Dedifferentiated amniotic fluid mesenchymal stem cell (primary cell): ENCODE measurements at regions not wholly inside any gene's neighbourhood (a gene's known extent, or its start where the extent isn't known, plus 50 kb on each side); places are given as distances from the start of the nearest gene placed in this dataset.
"Not testable (repeated sequence)": the region's sequence is repeated elsewhere in the genome, so short reads cannot be mapped to it uniquely, and the experiment has no call there.

ENCODE experiments used
- DNase-seq: peaks from one replicate; pipeline ENCODE4 v3.0.0-alpha.2; 2016; ENCODE audit errors: extremely low spot score

DNA sequence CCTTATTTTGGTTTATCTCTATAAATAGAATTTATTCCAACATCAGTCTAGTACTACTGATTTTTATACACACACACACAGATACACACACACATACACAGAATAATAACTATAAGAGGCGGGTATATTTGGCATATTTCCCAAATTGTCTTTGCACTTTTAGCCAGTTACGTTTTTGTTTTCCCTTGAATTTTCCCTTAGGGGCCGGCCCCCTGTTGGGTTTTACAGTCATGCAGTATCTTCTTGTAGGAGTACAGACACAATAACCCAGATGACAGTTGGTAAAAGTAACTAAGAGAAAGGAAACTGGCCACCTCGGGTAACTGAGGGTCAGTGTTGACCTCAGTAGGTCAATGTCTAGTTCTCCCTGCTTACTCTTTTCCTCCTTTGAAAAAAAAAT lies 50.9 kb downstream of the DISP1 start:
- DNase-seq: no peak

DNA sequence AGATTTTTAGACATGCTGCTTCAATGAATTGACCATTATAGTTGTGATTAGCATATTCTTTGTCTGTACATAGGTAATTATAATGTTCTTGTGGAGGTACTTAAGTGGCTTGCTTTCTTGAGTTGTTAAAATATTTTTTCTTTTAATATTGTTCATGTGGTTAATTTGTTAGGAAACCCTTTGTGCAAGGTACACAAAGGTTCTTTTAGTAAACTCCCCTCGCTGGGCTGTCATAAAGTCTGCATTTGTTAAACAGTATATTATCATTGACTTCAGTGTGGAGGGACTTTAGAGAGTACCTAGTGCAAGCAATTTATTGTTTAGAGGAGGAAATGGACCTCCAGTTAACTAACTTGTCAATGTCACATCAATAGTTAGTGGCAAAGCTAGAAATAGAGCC lies 52.5 kb downstream of the DISP1 start:
- no peak for DNase-seq

DNA sequence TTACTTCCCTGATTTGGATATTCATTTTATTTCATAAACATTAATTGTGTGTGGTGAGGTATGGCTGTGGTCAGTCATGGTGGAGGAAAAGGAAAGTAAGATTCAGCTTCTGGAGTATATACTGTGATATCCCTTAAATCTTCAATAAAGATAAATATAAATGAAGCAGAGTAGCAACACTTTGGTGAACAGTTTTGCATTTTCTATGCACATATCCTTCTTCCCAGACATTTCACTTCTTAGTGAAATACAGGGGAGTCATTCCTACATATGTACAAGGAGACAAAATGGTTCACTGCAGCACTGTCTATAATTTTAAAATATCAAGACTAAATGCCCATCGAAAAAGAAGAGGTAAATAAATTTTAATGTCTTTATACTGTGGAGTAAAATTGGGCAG lies 61.3 kb downstream of the DISP1 start:
- no peak for DNase-seq

DNA sequence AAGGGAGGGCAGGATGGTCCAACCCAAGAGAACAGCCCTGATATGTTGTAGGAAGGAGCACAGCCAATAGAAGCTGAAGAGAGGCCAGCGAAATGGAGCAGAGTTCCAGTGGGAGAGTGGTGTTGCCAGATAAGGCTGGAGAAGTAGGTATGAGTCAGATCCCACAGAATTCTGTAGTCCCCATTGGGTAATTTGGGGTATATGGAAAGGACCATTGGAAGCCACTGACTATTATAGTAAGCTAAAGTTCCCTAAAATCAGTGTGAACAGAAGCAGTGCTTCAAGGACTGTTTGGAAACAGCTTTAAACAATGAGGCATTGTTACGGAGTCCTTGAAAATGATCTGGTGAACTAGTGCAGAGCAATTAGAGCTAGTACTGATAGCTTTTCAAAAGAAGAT lies 63.0 kb downstream of the DISP1 start:
- DNase-seq: no peak

DNA sequence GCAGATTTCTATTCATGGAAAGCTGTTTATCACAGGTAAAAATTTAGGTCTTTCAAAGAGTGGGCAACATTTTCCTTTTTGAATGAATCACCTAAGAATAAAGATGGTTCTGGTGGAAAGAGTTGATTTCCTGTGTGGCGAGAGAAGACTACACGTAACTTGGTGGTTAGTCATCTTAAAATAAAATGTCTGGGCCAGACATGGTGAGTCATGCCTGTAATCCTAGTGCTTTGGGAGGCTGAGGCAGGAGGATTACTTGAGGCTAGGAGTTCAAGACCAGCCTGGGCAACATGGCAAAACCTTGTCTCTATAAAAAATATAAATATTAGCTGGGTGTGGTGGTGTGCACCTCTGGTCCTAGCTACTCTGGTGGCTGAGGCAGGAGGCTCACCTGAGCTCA lies 65.7 kb downstream of the DISP1 start:
- DNase-seq: no peak

DNA sequence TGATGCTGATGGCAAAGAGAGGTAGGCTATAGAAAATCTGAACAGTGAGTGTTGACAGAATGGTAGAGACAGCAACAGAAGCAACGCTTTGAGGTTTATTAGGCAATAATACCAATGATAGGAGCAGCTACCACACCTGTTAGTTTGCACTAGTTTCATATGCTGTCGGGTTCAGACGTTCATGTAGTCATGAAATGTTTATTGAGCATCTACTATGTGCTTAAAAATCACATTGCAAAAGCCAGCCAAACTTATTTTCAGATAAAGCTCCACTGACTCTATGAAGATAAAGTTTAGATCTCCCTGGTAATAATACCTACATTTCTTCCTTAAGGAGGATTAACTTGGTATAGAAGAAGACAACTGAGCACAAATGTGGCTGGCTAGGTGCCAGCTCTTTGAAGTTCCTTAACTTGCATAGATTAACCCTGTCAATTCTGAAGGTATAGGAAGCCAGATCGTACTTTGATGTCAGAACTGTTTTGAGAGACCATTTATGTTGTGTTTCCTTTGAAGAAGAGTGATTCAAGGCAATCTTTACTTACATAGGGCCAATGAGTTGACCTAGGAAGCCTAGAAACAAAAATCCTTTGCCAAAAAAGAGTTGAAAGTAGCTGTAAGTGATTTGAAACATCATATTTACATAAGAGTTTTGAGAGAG lies 71.5 kb downstream of the DISP1 start:
- no peak for DNase-seq

DNA sequence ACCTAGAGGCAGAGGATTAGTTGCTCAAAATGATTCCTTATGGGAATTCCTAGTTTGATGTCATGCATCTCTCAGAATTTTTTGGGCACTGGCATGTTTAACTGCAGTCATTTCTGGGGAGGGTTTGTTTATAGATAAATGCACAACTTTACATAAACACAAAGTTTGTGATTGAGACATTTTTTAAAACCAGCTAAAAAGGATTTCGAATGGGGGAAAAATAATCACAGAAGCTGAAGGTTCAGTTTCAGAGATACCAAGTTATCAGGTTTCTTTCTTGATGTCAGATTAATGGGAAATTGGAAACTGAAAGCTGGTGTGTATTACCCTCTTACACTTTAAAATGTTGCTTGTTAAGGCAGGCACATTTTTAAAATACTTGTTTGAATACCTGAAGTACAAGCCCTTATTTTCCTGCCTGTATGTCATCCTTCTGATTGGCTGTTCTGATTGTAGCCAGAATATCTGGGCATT lies 72.1 kb downstream of the DISP1 start:
- peak; percentile 46 for DNase-seq

DNA sequence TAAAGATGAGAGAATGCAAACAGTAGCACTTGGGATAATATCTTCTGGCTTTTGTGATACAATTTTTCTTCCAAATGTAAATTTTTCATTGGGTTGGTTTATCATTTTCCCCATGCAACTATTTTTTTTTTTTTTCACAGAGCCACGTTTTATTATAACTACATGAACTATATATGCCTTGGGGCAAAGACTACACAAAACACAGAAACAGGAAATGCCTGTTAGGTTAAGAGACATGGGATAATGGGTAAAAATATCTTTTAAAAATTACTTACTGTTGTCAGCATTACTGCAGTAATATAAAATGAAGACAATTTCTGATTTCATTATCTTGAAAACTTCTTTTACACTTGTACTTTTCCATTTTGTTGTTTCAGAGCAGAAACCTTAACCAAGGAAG lies 74.6 kb downstream of the DISP1 start:
- DNase-seq: no peak

DNA sequence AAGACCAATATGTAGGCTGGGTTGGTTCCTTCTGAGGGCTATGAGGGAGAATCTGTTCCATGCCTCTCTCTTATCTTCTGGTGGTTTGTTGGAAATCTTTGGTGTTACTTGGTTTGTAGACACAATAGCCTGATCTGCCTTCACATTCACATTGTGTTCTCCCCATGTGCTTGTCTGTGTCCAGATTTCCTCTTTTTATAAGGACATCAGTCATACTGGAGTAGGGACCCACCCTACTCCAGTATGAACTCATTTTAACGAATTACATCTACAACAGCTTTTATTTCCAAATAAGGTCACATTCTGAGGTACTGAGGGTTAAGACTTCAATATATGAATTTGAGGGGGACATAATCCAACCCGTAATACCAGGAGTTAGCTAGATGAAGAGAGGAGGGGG lies 75.9 kb downstream of the DISP1 start:
- no peak for DNase-seq

DNA sequence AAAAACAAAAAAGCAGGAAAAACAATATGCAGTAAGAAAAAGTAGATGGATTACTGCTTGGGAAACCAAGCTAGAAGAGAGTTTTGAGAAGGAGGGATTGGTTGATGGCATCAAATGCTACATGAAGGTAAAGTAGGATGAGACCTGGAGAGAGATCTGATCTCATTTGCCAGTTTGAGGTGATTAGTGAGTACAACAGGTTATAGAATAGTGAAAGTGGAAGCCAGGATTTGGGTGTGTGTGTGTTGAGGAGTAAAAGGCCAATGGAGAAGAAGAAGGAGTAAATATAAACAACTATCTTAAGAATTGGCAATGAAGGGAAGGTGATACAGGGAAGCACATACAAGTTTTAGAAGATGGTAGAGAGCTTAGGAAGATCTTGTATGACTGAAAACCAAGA lies 76.7 kb downstream of the DISP1 start:
- no peak for DNase-seq

DNA sequence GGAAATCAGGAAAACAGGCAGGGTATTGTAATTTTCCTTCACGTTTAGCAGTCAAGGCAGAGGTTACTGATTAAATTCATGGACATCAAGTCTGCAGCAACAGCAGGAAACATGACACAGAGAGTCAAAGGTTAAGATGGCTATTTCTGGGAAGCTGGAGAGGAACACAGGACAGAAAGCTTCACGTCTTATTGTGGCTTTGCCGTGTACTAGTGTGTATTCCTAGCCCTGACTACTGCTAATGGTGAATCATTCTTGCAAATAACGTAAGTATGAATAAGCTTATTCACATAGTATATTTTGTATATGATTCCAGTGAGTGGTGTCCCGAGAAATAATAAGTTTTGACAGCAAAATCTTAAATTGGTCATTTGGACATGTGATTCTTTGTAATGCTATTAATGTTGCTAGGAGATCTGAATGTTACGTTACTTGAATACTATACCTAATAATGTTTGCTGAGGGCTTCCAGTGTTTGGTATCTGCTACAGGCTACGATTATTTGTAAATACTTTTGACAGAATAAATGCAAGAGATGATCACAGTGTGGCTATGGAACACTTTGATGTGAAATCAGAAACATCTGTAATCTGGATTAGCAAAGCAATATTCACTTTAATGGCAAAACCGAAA lies 77.4 kb downstream of the DISP1 start:
- no peak for DNase-seq

DNA sequence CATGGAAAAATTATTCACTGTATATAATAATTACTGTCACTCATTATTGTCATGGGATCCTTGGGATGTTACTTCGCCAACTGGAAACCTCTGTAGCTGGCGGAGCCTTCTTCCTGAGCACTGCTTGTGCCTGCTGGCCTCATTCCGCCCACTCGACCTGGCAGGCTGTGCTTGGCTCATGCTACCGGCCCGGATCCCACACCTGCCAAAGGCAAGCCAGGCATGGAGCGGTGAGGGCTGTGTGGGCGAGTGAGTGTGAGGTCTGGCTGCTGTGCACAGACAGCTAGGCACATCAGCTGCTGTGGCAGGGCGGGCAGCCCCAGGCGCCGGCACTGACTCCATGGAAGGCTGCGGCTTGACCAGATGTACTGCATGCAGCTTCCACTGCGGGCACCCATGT lies 78.4 kb downstream of the DISP1 start:
- no peak for DNase-seq

DNA sequence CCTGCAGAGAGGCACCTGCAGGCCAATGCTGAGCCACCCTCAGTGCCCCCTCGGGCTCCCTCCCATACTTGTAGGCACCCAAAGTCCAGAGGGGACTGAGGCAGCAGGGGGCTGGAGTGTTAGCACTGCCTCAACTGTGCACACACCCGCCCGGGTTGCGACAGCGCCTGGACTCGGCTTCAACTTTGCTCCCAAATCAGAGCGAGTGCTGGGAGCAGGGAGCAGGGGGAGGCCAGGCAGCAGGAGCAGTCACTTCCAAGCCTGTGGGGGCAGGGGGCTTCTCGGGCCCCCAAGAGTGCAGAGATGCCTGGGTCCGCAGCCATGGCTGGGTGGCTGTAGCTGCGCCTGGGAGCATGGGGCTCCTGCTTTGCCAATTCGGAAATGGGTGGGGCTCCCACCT lies 79.5 kb downstream of the DISP1 start:
- DNase-seq: no peak

DNA sequence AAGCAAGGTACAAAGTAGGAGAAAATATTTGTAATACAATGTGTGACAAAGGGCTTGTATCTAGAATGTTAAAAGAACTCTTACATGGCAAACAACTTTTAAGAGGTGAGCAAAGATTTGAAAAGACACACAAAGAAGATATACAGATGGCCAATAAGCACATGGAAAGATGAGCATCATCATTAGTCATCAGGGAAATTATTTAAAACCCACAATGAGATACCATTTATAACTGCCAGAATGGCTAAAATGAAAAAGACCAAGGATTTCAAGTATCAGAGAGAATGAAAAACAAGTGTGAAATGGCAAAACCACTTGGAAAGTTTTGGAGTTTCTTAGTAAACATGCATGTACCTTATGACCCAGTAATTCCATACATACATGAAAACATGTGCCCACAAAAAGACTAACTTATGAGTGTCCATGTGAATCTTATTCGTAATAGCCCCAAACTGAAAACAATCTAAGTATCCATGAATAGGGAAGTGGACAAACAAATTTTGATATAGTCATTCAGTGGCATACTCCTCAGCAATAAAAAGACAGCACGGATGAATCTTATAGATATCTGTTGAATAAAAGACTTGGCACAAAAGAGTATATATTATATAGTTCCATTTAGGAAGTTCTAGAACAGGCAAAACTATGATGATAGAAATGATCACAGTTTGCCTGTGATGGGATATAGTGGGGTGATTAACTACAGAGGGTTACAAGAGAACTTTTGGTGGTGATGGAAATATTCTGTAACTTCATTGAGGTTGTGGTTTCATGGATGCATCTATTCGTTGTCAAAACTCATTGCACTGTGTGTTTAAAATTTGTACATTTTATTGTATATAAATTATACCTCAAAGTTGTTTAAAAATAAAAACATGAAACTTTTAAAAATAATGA lies 82.0 kb downstream of the DISP1 start:
- DNase-seq: no peak

DNA sequence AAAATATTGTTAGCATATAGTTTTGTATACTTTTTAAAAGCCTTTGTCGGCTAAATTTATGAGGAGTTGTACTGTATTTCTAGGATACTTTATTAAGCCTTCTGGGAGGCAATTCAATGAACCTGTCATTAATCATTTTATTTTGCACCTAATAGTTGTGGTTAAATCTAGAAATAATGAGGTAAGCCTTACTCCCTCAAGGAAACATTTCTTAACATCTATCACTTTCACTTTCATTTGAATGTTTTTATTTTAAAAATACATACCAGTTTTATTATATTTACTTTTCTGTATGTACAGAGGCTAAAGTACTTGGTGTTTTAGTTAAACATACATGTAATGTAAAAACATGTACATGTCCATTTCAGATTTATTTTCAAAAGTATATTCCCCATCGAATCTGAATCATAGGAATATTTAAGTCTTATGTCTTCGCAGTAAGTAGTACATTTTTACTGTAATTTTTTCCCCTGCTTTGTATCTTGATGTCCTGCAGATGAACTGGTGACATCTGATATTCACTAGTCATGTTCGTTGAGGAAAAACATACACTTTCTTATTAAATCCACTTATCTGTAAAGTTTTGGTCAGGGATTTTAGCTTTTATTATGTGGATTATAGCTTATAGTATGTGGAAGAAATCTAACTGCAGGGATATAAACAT lies 82.8 kb downstream of the DISP1 start:
- DNase-seq: no peak

DNA sequence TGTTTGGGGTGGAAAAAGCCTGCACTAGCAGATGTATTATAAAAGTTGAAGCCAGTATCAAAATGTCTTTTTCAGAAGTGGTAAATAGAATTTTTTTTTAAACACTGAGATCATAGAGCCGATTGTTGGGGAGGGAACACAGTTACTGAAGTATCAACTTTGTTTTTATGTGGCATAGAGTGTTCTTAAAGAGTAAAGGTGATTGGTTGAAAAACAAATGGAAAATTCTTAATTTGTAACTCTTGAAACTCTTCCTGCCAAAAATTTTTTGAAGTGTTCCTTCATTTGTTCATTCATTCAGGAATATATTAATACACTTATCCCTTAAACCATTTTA lies 83.3 kb downstream of the DISP1 start:
- no peak for DNase-seq

DNA sequence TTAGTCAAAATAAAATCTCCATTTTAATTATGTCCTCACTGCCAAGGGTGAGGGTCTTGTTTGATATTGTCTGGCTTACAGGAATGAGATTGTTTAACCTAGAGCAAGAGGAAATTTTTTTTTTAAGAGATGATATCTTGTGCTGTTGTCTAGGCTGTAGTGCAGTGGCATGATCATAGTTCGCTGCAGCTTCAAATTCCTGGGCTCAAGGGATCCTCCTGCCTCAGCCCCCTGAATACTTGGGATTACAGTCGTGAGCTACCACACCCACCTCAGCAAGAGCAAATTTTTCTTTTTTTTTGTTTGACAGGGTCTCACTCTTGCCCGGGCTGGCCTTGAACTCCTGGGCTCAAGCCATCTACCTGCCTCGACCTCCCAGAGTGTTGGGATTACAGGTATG lies 84.6 kb downstream of the DISP1 start:
- no peak for DNase-seq

DNA sequence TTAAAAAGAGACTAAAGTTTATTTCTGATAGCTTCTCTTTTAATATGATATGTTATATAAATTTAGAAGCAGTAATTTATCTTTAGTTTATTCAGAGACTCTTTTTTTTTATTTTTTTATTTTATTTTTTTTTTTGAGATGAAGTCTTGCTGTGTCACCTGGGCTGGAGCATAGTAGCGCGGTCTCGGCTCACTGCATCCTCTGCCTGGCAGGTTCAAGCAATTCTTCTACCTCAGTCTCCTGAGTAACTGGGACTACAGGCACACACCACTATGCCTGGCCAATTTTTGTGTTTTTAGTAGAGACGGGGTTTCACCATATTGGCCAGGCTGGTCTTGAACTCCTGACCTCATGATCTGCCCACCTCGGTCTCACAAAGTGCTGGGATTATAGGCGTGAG lies 89.6 kb downstream of the DISP1 start:
- no peak for DNase-seq

DNA sequence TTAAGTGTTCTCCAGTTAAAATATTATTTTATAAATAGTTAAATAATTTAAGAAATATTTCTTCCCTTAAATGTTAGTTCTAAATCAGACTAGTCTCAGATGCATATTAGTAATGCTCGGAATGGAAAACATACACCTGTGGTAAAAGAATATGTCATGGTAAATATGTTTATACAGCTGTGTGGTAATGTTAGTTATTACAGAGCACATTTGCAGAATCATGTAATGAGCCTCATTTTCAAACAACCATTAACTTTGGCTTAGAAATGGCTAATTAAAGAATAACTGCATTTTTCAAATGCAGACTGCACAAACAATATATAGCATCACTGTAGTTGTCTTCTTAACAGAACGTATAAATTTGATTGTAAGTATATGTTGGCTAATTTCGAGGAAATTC lies 90.3 kb downstream of the DISP1 start:
- no peak for DNase-seq

DNA sequence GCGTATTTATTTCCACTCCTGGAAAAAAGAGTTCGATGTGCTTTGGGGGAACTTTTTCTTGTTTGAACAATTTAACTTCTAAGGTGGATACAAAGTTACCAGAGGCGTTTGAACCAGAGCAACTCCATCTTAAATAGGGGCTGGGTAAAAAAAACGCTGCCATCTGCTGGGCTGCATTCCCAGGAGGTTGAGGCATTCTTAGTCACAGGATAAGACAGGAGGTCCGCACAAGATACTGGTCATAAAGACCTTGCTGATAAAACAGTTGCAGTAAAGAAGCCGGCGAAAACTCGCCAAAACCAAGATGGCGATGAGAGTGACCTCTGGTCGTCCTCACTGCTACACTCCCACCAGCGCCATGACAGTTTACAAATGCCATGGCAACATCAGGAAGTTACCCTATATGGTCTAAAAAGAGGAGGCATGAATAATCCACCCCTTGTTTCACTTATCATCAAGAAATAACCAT lies 91.5 kb downstream of the DISP1 start:
- not testable (repeated sequence) for DNase-seq

DNA sequence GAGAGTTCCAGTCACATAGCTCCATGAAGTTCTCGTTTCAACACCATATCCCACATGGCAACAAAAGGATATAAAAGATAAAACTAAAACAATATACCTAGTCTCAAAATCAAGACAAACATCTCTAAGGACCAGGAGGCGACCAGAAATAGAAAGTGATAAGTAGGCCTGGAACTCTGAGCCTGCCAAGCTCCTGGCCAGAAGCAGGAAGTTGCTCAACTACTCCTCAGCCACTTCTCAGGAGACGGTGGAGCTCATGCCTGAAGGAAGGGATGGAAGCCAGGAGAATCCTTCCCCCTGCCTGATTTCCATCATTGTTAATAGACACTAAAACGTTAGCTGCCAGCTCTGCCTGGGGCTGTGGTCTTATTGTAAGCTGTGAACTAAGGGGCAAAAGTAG lies 94.7 kb downstream of the DISP1 start:
- DNase-seq: no peak

DNA sequence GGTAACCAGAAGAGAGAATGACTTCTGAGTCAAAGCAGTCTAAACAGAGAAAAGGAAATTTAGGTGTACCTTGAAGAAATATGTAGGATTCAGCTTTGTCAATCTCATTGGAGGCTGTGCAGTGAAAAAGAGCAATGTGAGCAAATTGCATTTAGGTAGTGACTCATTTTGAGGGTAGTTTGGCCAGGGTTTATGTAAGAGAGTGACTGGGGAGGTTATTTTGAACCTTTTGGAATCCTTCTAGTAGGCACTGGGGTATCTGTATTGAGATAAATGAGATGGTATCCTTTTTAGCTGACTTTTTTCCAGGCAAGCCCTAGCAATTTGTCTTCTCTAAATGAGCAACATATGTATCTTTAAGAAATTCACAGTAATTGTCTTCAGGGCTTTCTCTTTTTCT lies 95.9 kb downstream of the DISP1 start:
- DNase-seq: no peak
